Right forelimb (tissue), 1 donor: ENCODE measurements at regions not wholly inside any gene's neighbourhood (a gene's known extent, or its start where the extent isn't known, plus 50 kb on each side); places are given as distances from the start of the nearest gene placed in this dataset.

ENCODE experiments used
- DNase-seq: peaks from one replicate; pipeline ENCODE4 v3.0.0-alpha.2; 2018

DNA sequence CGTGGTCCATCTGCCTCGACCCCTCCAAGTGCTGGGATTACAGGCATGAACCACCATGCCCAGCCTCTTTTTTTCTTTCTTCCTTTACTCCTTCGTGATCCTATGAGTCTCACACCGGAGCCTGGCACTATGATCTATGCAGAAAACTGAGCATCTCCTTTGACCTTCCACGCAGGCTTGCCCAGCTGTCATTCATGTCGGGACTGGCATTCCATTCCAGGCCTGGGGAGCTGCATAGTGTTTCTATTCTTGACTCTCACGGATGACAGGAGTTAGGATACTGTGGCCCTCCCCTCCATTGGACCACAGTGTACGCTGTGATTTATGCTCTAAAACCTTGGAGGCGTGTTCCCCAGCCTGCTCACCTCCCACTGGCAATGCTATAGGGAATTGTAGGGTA, 611.8 kb downstream of the BRD1 start:
- peak; percentile 13 for DNase-seq

DNA sequence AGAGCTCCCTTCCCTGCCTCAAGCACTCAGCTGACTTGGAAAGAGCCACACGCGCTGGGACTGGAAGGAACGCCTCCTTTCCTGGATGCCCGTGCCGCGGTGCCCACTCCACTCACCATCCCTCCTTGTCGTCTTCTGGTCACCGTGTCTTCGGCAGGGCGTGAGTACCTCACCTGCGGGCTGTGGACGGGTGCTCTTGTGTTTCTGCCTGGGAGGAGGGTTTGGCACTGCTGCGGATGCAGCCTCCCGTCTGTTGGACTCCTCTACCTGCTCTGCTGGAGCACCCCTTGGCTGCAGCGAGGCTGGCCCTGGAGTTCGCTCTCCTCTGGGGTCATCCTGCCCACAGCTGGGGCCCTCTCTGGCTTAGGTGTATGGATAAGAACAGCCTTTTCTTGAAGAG, 612.7 kb downstream of the BRD1 start:
- DNase-seq: peak; percentile 24

DNA sequence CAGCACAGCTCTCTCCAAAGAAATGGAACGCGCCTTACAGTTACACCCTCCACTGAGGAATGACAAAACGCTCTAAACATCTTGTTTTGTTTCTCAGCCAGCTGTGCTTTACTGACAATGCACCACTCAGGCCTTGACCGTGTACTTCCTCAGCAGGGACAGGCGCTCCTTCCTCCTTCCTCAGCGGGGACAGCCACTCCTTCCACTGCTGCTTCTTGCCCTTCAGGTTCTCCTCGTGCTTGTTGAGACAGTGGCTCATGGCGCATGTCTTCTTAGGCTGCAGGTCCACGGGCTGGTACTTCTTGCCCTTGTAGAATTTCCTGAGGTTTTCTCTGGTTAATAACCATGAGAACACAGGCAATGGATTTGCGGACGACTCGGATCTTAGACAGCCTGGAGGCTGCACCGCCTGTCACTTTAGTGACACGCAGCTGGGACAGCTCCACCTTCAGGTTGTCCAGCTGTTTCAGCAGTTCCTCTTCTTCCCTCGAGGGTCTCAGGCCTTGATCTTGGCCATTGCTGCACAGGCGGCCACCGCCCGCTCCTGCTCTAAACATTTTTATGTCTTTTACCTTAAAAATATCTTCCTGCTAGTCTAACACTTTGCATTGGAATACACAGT, 613.8 kb downstream of the BRD1 start:
- DNase-seq: peak; percentile 10

DNA sequence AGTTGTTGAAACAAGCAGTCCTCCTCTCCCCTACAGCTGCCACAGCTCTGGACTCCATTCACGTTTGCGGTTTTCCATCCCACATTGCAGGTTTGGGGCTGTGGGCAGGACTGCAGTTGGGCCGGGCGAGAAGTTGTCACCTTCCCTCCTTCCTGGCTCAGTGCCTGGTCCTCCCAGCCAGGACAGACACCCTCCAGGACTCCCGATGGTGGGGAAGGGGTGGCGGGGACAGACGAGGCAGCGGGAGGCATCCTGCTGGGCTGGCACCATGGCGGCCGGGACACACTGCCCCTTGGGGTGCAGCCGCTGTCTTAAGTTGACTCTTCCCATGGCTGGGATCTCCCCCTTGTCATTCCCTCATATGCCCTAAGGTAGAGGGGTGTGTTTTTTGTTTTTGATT, 615.2 kb downstream of the BRD1 start:
- DNase-seq: peak; percentile 5

DNA sequence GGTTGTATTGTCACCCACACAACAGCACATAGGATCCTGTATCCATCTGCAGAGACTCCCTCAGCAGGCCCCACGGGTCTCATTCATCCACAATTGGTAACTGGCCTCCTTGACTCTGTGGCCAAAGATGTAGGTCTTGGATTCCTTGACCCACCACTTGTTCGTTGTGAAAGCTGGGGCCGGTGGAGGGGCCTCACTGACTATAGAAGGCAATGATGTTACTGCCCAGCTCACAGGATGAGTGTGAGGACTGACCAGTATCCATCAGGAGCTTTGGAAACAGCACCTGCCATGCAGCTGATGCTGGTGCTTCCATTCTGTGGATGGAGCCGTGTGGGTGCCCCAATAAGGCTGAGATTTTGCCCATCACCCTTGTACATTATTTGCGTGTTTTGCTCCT, 615.7 kb downstream of the BRD1 start:
- DNase-seq: no peak

DNA sequence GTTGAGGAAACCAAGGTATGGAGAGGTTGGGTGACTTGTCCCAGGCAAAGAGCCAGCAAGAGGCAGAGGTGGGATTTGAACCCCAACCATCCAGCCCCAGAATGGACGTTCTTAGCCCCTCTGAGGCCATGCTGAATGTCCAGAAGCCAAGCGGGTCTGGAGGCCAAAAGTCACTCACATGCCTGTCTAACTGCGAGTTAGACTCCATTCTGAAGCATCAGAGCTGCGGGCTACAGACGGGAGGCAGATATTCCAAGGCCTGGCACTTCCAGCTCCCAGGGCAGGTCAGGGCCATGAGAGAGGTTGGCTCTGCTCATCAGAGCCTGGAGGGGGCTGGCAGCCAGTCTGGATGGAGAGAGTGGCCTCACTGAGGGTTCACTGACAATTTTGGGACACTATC, 616.5 kb downstream of the BRD1 start:
- no peak for DNase-seq

DNA sequence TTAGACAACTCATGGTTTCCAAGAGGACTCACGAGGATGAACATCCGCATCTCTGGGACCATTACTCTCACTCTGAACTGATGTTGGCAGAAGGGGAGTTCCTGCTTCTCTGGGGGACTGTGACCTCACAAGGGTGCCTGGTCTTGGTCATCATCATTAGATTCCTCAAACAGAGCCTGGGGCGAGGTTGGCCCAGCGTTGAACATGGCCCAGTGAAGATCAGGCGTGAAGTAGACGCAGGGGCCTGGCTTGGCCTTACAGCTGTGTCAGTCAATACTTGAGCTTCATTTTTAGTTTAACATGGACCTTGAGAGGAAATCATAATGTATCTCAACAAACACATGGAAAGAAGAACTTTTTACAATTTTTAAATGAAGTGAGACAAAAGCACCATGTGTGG, 617.1 kb downstream of the BRD1 start:
- DNase-seq: peak; percentile 11

DNA sequence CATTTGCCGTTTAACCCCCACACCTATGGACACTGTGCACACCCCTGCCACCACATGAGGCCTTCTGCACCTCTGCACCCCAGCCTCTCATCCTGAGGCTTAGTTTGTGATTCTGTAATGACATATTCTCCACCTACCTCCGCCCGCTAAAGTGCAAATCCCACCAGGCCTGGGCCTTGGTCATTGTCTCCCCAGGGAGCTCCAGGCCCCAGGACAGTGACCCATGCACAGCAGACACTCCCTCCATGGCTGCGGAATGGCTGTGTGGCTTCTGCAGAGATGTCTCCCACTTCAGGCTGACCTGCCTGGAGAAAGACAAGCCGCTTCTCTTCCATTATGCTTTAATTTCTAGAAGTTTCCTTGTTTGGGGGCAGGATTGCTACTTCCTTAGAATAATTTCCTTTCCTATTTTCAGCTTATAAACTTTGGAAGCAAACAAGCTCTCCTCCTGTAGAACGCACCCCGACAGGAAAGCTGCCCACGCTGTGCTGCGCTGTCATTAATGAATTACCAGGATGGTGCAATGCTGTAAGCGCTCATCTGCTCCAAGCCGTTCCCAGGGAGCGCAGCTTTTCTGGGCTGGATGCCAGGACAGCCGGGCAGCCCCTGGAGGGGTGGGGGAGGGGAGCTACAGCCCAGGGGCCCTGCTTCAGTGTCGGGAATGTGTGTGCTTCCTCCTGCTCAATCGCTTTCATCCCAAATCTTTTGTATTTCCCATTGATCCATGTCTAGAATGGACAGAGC, 618.0 kb downstream of the BRD1 start:
- DNase-seq: peak; percentile 39

DNA sequence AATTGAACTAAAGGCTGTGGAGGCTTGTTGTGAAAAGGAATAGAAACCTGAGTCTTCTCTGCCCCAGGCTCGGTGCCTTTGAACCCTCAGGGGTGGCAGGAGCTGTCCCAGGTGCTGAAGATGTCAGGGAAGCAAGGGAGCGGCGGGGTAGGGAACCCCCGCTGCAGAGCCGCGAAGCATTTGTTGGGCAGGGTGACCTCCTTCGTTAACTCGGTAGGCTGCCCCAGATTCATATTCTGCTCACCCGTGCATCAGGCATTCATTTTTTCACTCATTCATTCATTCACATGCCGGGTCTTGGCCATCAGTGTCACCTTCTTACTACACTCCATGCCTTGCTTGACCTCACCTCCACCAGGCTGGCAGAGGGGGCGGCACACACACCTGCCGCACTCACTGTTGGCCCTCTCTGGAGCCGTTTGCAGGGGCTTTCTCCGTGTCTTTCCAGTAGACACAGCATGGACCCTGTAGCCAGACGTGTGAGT, 618.9 kb downstream of the BRD1 start:
- peak; percentile 46 for DNase-seq

DNA sequence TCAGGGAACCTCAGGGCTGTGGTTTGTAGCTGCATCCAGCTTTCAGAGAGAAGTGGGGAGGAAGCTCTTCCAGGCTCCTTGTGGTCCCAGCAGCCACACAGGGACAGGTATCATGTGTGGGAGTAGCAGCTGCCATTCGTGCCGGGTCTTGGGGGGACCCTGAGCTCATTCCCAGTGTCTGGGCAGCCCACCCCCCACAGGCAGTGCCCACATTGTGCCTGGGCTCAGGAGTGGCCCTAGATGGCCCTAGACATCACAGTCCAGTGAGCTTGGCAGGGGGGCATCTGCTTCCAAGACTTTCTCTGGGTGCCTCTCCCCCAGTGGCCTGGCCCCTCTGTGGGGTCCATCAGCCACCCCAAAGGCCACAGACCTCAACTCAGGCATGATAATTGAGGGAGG, 619.7 kb downstream of the BRD1 start:
- DNase-seq: peak; percentile 5

DNA sequence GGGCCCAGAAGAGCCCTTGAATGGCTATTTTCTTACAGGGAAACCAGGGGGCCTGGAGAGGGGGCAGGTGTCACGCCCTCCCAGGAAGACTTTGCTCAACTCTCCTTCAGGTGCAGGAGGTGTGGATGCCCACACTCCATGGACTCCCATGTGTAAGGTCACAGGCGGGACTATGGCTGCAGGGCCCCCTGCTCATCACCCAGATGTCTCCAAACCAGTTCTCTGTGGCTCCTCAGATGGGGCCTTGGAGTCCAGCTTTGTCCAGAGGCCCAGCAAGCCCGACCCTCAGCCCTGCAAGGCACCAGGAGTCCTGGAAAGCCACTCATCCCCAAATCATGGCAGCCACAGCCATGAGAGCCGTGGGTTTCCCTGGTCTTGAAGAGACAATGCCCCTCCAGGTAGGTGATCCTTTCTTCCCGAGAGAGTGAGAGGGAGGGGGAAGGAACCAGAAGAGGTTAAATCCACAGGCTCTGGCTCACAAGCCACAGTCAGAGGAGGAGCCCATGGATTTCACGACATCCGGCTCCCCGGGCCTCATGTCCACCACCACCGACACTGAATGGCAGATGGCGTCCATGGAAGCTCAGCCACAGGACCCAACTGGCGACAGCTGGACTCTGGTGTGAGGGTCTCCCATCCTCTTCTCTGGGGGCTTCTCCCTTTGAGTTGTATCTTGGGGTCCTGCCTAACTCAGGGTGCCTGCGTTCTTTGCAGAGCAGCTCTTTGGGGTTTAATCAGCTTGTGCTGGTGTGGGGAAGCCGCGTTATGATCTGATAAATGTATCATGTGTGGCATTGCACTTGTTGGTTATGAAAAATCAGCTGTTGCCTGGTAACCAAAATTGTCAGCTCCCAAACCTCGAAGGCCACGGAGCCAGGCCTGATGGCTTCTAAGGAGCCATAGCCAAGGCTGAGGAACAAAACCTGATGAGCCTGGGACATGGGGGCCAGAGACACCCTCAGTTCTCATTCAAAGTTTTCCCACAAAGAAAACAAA, 620.4 kb downstream of the BRD1 start:
- DNase-seq: peak; percentile 9

DNA sequence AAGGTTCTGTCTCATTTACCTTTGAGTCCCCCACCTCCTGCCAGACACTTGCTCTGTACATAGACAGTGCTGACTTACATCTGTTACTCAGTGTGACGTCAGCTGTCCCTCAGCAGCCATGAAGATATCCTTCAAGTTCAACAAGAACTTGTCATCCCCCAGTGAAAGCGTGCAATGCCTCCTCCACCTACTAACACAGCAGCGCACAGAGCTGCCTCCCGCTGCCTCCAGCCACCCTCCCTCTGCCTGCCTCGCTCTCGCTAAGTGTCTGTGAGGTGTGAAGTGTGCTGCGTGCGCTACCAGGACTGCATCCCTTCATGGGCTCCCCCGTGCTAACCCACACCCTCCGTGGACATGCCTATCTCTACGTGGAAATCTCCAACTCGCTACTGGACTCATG, 621.4 kb downstream of the BRD1 start:
- DNase-seq: peak; percentile 9

DNA sequence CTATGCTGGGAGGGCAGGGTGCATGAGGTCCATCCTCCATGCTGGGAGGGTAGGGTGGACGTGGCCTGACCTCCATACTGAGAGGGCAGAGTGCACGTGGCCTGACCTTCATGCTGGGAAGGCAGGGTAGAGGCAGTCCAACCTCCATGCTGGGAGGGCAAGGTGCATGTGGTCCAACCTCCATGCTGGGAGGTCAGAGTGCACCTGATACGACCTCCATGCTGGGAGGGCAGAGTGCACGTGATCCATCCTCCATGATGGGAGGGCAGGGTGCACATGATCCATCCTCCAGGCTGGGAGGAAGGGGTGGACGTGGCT, 622.2 kb downstream of the BRD1 start:
- peak; percentile 12 for DNase-seq

DNA sequence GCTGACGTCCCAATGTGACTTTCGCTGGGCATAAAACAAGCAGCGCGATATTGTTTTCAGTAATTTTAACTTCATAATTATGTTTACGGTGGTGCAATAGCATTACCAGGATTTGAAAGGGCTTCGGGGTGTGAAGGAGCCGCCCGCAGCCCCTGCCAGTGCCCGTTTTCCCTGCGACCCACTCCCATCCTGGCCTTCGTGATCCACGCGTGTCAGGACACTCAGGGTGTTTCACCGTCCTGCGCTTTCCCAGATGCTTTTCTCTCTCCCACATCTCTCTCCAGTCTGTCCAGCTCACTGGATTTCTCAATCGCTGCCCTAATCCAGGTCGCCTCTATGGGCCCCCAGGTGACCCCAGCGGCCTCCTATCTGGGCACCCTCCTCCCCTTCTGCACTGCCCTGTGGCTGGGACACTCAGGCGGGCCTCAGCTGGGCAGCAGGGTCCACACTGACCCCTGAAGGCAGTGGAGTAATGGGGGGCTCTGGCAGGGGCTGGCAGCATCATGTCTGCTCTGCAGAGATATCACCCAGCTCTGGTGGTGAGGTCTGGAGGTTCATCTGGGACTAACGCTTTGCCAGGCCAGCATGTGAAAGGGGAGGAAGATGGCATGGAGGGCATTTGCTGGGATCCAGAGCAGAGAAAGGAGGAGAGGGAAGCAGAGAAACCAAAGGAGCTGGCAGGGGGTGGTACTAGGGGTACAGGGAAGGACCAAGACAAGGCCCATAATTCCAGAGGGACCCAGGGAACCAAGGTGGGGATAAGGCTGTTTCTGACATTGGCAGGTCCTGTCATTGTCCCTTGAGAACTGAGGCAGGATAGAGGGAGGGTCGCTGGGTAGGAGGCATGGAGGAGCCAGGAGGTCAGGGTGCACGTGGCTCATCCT, 622.8 kb downstream of the BRD1 start:
- peak; percentile 29 for DNase-seq

DNA sequence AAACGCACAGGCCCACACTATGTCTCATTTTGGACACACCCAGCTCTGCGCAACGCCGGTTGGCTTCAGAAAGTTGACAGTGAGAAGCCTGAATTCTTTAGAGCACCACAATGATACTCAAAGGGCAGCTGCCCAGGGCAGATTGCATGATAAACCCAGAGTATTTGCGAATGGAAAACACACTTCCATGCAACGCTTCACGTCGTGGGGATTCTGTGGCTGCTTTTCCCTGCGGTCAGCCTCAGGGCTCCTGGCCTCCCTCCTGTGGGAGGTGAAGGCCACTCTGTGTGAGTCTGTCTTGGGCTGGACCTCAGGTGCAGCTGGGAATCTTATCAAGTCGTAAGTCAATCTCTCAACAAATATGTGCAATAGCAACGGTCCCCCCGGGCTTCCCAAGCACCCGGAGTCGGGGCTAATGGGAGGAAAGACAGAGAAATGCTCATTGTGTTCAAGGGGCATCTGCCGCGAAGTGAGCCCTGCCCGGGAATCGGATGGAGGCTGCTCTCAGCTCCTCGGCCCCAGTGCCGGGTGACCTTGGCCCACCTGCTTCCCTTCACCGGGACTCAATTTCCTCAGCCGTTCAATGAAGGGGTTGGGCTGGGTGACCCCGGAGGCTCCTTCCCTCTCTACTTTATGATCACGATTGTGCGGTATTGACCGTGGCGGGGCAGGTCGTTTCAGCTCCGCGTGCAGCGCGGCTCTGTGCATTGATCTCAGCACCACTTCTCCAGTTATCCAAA, 623.6 kb downstream of the BRD1 start:
- DNase-seq: peak; percentile 35

DNA sequence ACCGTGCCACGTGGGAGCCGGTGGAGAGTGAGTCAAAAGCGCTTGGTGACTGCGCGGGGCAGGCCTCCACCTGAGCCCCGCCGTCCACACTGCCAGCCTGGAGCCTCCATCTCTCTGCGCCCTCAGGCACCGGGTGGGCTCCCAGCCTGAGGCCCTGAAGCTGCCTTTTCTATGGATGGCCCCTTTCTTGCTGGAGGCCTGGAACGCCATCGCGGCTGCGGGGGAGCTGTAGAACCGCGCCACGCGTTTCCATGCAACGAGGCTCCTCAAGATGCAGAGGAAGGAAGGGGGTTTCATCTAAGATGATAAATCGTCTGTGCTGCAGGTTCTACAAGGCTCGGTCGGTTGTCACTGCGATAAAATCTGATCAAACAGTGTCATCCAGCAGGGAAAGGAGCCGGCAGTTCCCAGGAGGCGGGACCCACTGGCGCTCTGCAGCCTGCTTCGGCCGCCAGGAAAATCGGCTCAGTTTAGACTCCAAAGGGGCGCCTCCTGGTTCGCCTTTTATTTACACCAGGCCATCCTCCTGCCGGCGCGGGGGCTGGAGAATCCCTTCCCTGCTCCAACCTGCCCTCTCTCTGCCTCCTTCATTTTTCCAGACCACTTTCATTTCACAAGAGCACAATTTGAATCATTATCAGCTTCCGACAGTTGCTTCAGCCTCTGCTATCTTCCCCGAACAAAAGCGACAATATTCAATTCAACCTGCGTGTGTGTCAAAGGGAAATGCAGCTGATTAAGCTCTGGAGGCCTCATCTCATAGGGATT, 624.4 kb downstream of the BRD1 start:
- DNase-seq: peak; percentile 13

DNA sequence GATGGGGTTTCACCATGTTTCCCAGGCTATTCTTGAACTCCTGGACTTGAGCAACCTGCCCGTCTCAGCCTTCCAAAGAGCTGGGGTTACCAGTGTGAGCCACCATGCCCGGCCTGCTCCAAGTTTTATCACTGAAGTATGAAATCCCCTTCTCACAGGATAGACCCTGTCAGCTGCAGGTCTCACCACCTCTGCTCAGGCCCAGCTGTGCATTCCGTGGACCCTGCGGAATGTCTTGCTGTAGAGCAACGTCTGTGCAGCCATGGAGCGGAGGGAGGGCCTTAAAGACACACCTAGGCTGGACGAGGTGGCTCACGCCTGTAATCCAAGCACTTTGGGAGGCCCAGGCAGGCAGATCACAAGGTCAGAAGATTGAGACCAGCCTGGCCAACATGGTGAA, 625.4 kb downstream of the BRD1 start:
- DNase-seq: peak; percentile 15

DNA sequence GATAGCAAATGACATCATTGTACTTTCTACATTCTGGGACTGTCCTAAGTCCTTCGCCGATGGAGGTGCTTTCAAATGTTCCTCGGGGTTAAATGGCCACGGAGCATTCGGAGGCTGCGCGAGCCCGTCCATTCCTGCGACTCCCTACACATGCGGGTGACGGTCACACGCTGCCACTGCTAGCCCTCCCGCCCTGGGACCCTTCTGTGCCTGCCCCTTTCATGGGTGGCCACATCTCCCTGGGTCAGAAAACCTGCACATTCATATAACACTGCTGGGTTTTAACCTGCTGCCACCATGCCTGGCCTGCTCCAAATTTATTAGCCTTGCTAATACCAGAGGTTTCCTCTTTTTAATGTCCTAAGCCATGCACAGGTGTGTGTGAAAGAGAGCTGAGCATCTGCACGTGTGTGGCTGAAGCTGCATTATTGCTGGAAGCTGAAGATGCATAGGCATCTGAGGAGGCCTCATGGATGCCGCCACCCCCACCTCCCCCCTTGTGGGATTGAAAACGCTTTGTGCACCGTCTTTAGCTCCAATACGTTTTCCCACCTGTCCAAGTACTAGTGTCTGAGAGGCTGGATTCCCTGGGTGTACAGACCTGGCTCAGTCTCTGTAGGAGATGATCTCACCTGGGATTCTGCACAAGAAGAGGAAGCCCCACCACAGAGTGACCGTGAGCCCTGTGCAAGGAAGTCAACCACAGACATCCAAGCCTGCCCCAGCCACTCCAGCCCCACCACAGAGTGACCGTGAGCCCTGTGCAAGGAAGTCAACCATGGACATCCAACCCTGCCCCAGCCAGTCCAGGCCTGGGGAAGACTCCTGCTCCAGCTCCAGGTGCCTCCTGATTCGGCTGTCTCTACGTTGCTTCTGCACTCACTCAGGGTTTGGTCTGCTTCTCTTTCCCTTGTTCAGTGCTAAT, 626.4 kb downstream of the BRD1 start:
- peak; percentile 2 for DNase-seq

DNA sequence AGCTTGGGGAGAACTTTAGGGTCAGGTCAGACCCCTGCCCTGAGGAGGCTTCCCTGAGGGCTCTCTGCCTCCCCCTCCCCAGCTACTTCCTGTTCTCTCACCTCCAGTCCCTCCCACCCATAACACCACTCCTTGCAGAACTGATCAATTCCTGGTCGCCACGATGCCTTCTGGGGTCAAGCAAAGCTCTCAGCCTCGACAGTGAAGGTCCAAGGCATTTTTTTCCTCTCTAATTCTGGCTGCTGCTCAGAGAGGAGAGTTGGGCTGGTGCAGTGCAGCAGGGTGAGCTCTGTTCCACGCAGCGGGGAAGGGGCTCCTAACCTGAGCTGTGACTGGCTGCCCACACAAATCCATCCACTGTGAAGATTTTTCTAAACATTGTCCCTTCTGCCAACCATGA, 628.4 kb downstream of the BRD1 start:
- peak; percentile 29 for DNase-seq

DNA sequence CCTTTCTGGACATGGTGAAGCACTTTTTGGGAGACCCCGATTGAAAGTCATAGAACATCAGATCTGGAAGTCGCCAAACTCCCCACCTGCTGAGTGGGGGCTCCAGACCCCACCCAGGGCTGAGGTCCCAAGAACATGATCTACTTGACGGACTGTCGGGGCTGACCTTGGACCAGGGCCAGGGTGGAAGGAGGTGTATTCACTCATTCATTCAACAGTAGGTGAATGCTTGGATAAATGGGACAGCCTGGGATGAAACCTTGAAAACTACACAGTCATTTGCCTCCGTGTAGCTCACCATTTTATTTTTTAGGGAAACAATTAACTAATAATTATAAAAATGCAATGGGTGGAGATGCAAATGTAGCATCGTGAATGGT, 629.0 kb downstream of the BRD1 start:
- DNase-seq: peak; percentile 4
